ENCODE measurements at regions not wholly inside any gene's neighbourhood (a gene's known extent, or its start where the extent isn't known, plus 50 kb on each side); places are given as distances from the start of the nearest gene placed in this dataset.

DNA sequence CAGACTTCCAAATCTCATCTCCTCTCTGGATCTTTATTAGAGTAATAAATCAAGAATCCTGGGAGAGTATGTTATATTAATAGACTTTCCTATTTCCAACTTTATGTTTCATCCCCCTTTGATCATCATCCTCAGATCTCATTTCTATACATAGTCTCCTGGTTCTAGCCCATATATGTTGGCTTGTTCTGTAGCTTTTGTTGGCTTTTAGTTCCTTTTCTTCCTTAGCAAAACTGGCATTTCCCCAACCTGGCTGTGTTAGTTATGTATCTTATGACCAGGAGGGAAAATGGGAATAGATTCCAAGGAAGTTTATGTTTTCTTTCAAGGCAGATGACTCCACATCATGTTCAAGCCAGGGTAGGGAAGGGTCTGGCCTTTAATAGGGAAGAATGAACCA lies 2464.5 kb downstream of the PCDH9 start:
- no peaks in the 10 kb centered on the region; a peak in 1 of 7 replicates for H3K36me3 Mint-ChIP-seq (ENCODE audit: insufficient read depth in 1 of 3, low read depth in 3 of 3)
- no peak overlapping the region for H2BK20ac ChIP-seq (ENCODE audit: low read depth, low read length, poor library complexity, severe bottlenecking)
- no peaks in the 10 kb centered on the region for H3K79me2 ChIP-seq (ENCODE audit: insufficient read depth, low read length)
- no peak overlapping the region for H2BK12ac ChIP-seq (ENCODE audit: insufficient read length, low read depth, low read length)
- H2AK5ac ChIP-seq (ENCODE audit: insufficient read length, low read length), result no peak overlapping the region
- H4K91ac ChIP-seq (ENCODE audit: insufficient read length, low read depth, low read length), result no peak overlapping the region
- H3K4me1 ChIP-seq (ENCODE audit: insufficient read depth, low read length), result peaks cover 3% of the 10 kb centered on the region; the same call in 1 of the 2 replicates
- H2BK120ac ChIP-seq (ENCODE audit: low read depth, low read length, poor library complexity, severe bottlenecking), result no peak overlapping the region
- H4K8ac ChIP-seq (replicated peaks; ENCODE audit: insufficient read length, low read depth, low read length), result no peak overlapping the region
- TF ChIP-seq, protein P1, sequence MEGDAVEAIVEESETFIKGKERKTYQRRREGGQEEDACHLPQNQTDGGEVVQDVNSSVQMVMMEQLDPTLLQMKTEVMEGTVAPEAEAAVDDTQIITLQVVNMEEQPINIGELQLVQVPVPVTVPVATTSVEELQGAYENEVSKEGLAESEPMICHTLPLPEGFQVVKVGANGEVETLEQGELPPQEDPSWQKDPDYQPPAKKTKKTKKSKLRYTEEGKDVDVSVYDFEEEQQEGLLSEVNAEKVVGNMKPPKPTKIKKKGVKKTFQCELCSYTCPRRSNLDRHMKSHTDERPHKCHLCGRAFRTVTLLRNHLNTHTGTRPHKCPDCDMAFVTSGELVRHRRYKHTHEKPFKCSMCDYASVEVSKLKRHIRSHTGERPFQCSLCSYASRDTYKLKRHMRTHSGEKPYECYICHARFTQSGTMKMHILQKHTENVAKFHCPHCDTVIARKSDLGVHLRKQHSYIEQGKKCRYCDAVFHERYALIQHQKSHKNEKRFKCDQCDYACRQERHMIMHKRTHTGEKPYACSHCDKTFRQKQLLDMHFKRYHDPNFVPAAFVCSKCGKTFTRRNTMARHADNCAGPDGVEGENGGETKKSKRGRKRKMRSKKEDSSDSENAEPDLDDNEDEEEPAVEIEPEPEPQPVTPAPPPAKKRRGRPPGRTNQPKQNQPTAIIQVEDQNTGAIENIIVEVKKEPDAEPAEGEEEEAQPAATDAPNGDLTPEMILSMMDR (conservative IDR thresholded peaks at IDR 0.05), result no peak
- H2BK5ac ChIP-seq (ENCODE audit: insufficient read length, low read length), result no peak overlapping the region
- no peaks in the 10 kb centered on the region for H3K27me3 ChIP-seq (ENCODE audit: insufficient read depth, low read length)
- H4K5ac ChIP-seq (ENCODE audit: insufficient read length, low read depth, low read length), result no peak overlapping the region
- H3K27me3 Mint-ChIP-seq (ENCODE audit: low read depth), result no peaks in the 10 kb centered on the region
- peaks cover 0 to 2% of the 10 kb centered on the region in 2 experiments; a peak in 1 of 5 replicates for H3K9me3 Mint-ChIP-seq
- no peak overlapping the region for H2BK15ac ChIP-seq (ENCODE audit: low read depth, low read length)
- H3K4me3 Mint-ChIP-seq, result no peak overlapping the region
- H4K20me1 ChIP-seq (ENCODE audit: control insufficient read depth, insufficient read depth, insufficient read length), result no peaks in the 10 kb centered on the region
- H3K4me2 ChIP-seq (ENCODE audit: insufficient read depth, insufficient read length, low read length), result no peak overlapping the region
- DNase-seq, result no peak
- no peak overlapping the region for H3T11ph ChIP-seq (ENCODE audit: low read length)
- H3K23me2 ChIP-seq (ENCODE audit: insufficient read length, low read depth, low read length, poor library complexity, severe bottlenecking), result no peaks in the 10 kb centered on the region
- H3K18ac ChIP-seq (ENCODE audit: insufficient read length, low read depth, low read length), result no peak overlapping the region
- no peak overlapping the region for H3K4ac ChIP-seq (ENCODE audit: low read depth, low read length)
- H3K56ac ChIP-seq (ENCODE audit: insufficient read length, low read depth, low read length), result no peak overlapping the region
- no peak overlapping the region for H3K27ac Mint-ChIP-seq
- no peak overlapping the region for H3K27ac ChIP-seq (ENCODE audit: insufficient read length, low read depth, low read length)
- H2AFZ ChIP-seq (ENCODE audit: low read length), result no peak overlapping the region
- H3K9me3 ChIP-seq (ENCODE audit: control insufficient read depth, low read depth, low read length), result no peaks in the 10 kb centered on the region
- H3K4me1 Mint-ChIP-seq, result peaks cover 11 to 14% of the 10 kb centered on the region in 2 experiments
- no peak overlapping the region for H3K9ac ChIP-seq (ENCODE audit: extremely low read depth, insufficient read length, low read length)
- H3K14ac ChIP-seq (ENCODE audit: insufficient read depth, low read length), result no peak overlapping the region
- no peak overlapping the region for H3K23ac ChIP-seq (ENCODE audit: insufficient read length, low read depth, low read length)
- no peaks in the 10 kb centered on the region for H3K79me1 ChIP-seq (ENCODE audit: insufficient read depth, low read depth, low read length, poor library complexity, severe bottlenecking)
